SIG-M5 (cell line): ENCODE measurements at regions not wholly inside any gene's neighbourhood (a gene's known extent, or its start where the extent isn't known, plus 50 kb on each side); places are given as distances from the start of the nearest gene placed in this dataset.
"Not testable (repeated sequence)": the region's sequence is repeated elsewhere in the genome, so short reads cannot be mapped to it uniquely, and the experiment has no call there.

Experiments
- DNase-seq: peaks from one replicate; lab custom pipeline; 2025; lab: John Stamatoyannopoulos, UW

DNA sequence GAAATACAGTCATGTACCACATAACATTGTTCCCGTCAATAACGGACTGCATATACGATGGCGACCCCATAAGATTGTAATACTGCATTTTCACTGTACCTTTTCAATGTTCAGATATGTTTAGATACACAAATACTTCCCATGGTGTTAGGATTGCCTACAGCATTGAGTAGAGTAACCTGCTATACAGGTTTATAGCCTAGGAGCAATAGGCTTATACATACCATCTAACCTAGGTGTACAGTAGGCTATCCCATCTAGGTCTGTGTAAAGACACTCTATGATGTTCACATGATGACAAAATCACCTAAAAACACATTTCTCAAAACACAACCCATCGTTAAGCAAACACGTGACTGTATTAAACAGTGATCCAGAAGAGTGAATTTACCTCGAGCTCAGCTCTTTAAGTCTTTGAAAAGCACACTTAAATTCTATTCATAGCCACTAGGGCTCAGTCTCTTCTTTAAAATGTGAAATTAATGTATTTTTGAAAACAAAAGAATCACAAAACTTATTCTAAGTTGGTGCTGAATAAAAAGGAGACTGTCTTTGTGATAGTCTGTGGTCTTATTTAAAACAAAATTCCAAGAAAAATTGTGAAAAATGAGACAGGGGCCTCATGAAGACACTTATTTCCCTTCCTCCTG, 239.1 kb upstream of the ARID2 start:
- DNase-seq, result no peak

DNA sequence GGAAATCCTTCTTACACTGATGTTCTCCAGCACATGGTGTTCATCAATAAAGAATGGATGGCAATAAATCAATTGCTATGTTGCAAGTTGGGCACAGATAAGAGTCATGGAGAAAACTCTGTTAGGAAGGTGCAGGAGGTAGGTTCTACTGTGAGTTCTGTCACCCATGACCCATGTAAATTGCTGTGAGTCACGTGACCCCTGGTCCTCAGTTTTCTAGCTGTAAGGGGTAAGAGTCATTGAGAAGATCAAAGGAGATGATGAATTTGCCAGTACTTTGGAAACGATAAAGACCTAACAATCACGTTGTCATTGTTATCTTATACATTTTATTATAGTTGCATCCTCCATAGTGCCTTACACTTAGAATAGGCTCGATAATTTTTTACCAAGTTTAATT, 235.2 kb upstream of the ARID2 start:
- DNase-seq, result no peak

DNA sequence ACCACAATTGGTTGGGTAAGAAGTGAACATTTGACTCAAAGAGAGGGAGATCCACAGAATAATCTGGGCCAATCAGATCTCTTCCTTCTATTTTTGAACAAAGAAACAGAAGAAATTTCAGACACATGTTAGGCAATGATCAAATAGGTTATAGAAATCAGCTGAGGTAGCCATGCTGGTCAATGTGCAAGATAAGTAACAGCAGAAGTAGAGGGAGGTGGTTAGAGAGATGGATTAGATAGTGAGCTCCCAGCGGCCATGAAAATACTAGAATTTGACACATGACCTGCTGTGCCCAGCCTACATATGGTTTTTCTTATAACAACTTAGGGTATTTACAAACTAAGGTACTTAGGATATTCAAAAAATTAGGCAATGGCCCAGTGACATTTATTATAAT, 230.9 kb upstream of the ARID2 start:
- no peak for DNase-seq

DNA sequence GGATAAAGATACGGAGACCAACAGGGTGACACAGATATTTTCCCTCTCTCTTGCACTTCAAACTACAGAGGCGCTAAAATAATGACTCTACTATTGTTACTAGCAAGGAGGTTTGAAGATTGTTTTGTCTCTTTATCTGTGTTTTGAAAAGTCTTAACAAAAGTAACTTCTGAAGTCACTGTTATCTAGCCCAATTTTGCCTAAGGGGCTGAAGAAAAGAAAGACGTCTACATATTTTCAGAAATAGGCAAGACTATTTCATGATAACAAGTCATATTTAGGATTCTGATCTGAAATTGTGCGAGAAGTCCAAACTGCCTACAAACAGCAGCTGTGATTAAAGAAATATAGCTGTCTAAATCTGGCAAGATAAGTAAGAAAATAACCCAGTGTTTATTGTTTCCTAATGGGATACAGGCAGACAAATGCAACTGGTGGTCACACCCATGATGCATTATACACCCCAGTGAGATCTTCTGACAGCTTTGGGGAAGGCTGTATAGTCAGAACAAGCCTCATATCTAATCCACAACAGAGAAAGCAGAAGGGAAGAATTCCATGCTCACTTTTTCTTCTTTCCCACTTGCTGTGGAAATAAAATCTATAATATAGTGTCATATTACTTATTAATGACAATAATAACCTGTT, 226.9 kb upstream of the ARID2 start:
- DNase-seq, result no peak

DNA sequence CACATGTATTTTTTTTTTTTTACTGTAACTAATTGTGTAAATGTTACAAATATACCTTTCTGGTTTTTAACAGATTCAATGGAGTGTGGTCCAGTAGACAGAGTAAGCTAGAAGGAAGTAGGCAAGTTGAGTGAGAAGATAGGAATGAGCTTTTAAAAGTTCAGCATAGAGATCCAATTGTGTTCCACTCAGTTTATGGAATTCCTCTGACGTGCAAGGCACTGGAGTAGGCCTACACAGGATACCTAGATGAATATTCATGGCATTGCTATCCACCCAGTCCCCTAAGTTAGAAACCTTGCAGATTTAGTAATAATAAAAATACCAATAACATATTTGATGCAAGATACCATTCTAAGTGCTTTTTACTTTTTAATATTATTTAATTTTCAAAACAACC, 225.6 kb upstream of the ARID2 start:
- no peak for DNase-seq

DNA sequence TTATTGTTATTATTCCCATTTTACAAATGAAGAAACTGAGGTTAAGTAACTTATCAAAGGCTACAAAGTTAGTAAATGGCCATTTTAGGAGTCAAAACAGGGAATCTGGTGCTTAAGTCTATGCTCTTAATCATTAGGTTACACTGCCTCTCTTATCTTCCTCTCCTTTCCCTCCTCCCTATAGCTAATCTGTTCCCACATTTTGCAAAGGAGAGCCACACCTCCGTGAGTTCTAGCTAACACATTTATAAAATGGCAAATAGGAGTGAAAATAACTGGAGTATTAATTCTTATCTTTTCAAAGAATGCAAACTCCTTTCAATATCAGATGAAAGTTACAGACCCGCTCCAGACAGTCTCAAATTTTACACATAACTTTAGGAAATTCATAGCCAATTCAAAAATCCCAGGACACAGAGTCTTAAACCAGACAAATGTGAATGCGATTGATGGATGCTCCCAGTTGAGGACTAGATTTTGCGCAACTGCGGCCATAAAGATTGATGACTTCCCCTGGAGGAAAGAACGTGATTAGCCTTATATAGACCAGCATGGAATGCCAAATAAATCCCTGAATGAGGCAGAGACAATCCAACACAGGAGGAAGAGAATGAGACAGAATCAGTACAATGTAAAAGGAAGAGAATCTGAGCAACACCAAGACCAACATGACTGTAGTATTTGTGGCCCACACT, 225.0 kb upstream of the ARID2 start:
- DNase-seq, result no peak

DNA sequence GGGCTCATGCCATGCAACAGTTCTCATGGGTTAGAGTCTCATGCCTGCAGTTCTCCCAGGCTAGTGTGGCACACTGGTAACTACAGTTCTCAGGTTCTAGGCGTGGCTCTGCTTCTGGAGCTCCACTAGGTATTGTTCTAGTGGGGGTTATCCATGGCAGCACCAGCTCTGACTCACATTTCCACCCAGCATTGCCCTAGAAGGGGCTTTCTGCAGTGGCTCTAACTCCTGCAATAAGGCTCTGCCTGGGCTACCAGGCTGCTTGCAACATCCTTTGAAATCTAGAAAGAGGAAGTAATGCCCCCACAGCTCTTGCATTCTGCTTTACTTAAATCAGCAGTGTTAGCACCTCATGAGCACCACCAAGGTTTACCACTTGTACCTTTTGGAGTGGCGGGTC, 220.3 kb upstream of the ARID2 start:
- no peak for DNase-seq

DNA sequence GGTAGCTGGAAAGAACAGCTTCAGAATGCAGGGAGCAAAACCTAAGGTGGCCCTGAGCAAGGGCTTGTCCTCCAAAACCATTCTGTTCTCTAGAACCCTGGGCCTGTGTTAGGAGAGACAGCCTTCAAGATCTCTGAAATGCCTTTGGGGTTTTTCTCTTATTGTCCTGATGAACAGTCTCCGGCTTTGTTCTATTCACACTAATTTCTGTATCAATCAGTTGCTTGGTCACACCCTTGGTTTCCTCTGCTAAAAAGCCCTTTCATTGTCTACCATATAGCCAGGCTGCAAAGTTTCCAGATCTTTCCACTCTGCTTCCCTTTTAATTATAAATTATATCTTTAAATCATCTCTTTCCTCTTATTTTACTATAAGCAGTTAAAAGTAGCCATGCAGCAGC, 219.9 kb upstream of the ARID2 start:
- no peak for DNase-seq

DNA sequence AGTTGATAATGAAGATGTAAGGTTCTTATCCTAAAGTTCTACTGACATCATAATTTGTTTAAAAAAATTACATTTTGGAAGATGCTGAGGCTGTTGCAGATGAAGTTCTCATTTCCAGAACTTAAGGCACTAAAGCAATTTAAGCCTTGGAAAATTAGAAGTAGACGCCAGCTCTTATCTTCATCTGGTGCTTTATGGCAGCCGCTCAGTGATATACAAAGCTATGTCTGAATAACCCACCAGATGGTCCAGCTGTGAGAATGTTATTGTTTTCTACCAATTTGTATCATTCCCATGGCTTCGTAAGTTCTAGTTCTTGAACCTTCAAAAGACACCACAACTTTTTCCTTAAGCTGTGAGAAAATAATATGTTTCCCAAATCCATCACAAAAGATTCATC, 212.1 kb upstream of the ARID2 start:
- no peak for DNase-seq

DNA sequence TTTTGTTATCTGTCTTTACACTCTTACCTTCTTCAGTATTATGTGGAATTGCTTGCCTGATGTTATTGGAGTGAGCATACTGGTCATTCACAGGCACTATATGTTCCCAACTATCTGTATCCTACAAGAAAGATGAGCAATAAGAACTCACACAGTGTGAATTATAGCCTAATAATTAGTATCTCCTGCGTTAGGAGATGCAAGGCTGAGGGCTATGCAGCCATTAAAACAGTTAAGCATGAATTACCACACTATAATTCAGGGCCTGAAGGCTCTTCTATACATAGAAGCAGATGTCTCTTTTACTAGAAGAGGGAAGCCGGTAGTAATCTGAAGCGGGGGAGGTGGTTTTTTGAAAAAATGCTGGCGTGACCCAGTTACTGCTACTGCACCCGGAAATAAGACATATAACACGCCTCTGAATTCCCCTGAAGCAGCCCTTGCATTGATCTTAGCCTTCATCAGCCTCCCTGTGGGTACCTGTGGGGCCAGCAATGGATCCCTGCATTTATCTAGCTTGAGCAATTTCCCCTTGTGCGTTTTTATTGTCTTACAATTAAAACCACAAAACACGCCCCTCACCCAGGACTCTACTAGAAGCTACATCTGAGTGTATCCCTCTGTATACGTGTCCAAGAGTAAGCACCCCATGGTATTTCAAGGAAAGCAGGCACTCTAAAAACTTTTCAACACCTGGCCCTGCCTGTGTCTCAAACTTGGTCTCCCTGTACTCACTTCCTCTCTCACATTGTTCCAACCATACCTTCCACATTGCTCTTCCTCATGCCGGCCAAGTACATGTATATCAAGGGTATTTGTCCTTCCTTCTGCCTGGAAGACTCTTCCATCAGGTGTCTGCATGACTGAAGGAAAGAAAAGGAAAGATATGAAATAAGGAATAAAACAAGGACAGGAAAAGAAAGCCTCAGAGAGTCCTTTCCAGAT, 210.9 kb upstream of the ARID2 start:
- DNase-seq, result no peak

DNA sequence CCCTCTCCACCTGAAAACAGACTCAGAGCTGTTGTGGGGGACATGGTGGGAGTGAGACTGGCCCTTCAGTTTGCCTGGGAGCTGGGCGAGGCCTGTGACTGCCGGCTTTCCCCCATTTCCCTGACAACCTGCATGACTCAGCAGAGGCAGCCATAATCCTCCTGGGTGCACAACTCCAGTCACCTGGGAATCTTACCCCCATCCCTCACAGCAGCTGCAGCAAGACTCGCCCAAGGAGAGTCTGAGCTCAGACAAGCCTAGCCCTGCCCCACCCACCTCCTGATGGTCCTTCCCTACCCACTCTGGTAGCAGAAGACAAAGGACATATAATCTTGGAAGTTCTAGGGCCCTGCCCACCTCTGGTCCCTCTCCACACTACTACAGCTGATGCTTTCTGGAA, 207.3 kb upstream of the ARID2 start:
- DNase-seq, result no peak

DNA sequence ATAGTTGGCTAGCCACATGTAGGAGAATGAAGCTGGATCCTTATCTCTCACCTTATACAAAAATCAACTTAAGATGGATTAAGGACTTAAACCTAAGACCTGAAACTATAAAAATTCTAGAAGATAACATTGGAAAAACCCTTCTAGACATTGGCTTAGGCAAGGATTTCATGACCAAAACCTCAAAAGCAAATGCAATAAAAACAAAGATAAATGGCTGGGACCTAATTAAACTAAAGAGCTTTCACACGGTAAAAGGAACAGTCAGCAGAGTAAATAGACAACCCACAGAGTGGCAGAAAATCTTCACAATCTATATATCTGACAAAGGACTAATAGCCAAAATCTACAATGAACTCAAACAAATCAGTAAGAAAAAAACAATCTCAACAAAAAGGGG, 202.7 kb upstream of the ARID2 start:
- DNase-seq, result not testable (repeated sequence)

DNA sequence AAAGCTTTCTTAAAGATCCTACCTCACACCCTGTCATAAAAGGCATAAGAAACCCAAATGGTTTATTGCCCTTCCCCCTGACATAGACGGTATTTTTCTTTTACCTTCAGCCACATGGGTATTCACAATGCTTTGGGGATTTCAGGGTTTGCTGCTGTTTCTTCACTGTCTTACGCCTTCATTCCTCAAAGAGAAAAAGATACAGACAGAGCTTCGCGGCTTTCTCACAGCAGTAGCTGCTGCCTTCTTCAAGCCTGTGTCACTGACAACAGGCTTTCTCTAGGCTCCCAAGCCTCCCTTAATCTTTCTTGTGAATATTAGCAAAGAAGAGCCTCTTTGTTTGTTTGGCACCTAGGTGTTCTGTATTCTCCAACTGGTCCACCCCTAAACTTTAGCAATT, 197.4 kb upstream of the ARID2 start:
- no peak for DNase-seq

DNA sequence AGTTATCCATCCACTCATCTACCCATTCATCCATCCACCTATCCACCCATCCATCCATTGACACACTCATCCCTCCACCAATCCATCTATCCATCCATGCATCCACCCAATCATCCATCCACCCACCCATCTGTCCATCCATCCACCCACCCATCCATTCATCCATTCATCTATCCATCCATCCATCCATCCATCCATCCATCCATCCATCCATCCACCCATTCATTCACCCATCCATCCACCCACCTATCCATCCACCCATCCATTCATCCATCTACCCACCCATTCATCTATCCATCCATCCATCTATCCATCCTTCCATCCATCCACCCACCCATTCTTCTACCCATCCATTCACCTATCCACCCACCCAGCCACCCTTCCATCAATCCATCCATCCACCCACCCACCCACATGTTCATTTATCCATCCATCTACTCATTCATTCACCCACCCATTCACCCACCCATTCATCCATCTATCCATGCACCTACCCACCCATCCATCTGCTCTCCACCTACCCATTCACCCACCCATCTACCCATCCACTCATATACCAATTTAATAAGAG, 193.8 kb upstream of the ARID2 start:
- no peak for DNase-seq

DNA sequence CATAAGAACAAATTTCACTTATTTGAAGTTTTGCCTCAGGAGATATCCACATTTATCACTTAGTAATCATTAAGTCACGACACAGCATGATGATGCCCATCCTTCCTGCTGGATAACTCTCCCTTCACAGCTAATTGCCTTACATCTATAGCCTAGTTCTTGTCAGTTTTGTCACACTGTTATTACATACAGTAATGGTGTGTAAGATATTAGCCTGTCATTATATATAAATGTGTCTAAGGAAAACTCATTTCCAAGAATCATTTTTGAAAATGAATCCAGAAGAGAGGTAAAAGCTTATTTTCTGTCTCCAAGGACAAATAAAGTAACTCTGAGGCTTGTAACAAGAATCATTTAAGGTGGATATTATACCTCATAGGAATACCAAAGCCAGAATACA, 193.2 kb upstream of the ARID2 start:
- DNase-seq, result no peak

DNA sequence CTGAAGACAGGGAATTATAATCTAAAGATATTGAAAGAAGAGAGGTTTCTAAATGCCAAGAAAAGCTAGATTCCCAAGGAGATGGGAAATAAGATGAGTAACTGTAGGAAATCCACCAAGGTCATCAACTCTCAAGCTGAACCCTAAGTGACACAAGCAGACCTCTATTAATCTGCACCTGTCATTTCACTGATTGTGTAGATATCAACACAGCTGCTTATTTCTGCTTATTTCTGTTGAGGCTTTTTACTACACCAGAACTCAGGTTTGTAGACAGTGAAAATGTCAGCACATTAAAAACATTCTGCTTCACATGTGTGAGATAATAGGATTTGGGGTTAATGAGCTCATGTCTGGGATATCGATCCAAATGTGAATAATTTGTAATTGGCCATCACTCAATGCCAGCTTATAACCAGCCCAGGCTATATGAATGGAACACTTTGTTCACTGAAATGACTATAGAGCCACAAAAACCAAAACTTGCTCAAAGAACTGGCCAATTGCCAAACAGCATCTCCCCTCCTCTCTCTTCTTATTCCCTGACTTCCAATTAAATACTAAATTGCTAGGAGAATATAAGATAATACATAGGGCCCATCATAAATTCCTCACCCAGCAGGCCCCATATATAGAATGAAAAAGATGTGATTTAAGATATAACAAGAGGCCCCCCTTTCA, 188.7 kb upstream of the ARID2 start:
- no peak for DNase-seq

DNA sequence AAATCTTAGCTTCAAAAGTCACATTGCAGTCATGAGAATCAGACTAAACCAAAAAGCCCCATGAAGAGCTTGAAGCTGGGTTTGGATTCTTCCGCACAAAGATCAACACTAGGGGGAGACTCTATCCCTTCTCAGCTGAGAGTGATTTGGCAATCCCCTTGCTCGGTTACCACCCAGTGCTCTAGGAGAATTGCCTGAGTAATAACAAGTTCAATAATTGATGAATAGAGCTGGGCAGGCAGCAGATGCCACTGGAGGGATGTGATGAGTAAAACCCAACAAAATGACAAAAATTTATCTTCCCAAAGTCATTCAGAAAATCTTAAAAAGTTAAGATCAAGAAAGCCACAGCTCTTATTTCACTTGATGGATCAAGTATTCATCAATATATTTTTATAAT, 185.6 kb upstream of the ARID2 start:
- DNase-seq, result no peak

DNA sequence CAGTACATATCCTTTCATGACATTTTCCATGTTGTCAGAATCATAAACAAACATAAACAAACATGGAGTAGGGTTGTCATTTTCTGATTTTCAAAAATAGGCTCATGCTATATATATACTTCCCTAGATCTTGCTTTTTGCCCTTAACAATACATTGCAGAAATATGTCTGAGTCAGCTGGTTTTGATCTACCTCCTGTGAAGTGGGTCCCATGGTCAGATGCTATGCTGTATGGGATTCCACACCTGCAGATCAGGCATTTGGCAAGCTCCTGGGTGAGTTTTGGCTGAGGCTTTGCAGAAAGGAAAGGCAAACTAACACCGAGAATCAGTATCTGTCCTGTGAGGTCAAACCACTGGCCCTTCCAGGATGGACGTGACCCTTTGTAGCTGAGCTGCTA, 183.0 kb upstream of the ARID2 start:
- no peak for DNase-seq

DNA sequence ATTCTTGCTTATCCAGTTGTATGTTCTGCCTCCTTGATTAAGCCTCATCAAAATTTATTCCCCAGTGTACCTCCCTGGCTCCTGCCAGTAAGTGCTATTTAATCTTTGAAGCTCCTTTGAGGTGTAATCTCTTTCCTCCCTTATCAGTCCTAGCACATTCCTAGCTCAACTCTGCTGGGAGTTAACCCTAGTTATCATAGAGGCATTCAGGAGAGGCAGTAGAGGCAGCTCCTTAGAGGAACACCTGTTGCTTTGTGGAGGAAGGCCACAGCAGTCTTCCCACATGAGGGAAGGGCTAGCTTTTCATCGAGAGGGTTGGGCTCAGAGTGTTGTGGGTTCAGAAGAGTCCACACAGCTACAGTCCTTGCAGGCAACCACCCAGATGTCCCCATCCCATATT, 182.4 kb upstream of the ARID2 start:
- DNase-seq, result no peak

DNA sequence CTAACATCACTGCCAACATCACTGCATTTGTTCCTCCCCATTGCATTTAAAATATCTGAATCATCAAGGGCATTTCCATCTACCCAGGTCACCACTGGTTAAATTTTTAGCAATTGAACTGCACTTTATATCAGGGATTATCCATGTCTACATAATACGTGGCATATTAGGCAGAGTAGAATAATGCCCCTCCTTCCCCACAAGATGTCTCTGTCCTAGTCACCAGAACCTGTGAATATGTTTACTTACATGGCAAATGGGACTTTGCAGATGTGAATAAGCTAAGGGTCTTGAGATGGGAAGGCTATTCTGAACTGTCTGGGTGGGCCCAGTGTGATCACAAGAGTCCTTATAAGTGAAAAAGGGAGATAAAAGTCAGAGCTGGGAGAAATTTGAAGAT, 181.7 kb upstream of the ARID2 start:
- DNase-seq, result no peak

DNA sequence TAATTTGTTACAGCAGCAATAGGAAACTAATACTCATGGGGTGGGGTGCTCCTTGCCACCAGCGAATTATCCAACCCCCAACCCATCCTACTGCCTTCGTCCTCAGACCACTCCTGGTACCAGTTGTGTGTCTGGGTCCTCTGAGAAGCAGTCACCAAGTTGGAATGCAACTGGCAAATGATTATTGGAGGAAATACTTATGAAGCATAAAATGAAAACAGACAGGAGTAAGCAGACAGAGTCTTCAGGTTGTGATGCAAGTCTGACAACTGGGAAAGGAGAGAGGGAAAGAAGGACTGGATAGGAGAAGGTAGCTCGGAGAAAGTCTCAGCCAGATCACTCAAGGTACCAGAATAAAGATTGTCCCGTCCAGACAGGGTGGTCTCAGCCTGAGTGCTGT, 181.1 kb upstream of the ARID2 start:
- no peak for DNase-seq
